COLO668 (cell line): ENCODE measurements at regions not wholly inside any gene's neighbourhood (a gene's known extent, or its start where the extent isn't known, plus 50 kb on each side); places are given as distances from the start of the nearest gene placed in this dataset.

Source experiments
- DNase-seq: peaks from one replicate; lab custom pipeline; 2025; ENCODE audit not compliant: unreplicated experiment; lab: John Stamatoyannopoulos, UW

DNA sequence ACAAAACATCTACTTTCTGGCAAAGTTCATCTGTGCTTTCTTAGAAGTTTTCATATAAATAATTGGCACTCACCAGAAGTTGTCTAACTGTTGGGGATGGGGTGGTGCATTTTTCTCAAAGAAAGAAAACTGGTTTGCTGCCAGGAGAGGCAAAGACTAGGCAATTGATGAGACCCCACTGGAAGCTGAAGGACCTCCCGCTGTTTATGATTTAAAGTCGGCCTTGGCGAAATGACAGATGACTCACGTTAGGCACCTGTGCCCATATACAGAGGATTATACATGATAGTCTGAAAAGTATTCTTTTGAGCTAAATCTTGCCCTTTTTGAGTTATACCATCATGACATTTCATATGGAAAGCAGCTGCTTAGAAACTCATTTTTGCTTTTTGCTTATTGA is 193.0 kb upstream of the ZFHX3 start:
- DNase-seq, result no peak

DNA sequence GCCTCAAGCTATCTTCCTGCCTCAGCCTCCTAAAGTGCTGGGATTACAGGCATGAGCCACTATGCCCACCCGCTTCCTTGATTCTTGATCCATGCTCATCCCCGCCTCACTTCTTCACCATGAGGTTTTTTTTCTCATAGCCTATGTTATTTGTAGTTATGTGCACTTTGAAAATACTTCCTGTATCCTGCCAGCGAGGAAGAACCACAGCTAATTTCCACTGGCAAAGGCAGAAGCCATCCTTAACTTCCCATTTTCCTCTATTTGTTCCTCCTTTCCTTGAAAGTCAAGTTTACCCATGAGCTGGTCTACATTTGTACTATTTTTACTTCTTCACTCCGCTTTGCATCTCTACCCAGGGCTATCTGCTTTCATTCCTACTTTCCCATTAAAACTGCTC is 189.7 kb upstream of the ZFHX3 start:
- no peak for DNase-seq

DNA sequence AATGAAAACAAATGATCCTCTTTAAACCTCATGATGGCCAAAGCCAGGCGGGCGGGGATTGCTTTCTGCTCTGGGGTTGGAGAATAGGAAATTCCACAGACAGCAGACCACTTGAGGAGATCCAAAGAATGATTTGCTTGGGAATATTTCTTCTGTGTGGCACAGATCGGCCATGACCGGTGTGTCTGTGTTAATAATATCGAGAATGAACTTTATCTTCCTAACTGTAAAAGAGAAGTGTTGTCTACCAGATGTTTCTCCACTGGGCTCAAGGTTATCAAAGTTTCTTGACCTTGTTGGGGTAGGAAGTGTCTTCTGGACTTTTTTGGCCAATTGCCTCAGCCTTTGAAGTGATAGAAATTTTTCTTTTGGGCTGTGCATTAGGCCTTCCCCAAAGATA is 186.6 kb upstream of the ZFHX3 start:
- DNase-seq, result no peak

DNA sequence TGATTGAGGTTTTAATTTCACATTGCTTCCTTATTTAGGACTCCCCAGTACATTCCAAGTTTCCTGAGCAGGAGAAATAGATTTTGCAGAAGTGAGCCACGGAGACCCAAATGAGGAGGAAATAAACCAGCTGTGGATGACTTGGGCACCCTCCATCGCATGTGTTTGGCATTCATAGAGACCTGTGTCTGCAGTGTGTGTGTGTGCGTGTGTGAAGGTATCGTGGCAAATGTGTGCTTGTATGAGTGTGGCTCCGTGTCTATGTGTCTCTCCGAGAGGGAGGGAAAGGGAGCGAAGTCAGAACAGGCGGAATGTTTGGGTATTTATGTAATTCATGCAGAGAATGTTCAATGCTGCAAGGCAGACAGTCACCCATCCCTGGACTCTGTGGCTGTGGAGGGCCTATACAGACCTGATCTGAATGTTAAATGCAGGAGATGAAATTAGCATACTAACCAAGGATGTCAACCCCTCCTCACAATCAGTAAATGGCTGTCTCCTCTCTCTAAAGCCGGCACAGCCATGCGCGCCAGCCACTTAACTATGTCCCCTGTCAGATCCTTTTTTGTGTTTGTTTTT is 186.0 kb upstream of the ZFHX3 start:
- no peak for DNase-seq

DNA sequence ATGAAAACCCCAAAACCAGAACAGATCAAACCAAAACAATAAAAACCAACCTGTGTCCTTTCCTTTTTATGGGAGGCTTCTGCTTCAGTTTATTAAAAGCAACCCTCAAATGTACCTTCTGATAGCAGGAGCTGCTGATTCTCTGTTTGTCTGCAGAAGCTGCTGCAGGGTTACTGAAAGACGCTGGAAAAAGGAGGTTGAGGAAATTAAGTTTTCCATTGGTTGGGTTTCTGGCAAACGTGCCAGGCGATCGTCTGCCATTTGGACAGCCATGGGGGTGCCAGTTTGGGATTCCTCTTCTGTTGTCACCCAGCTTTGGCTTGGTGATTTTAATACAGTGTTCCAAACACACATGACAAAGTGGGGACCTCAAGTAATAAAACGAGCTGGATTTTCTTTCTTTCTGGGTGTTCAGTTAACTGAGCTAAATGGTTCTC is 185.4 kb upstream of the ZFHX3 start:
- DNase-seq, result no peak

DNA sequence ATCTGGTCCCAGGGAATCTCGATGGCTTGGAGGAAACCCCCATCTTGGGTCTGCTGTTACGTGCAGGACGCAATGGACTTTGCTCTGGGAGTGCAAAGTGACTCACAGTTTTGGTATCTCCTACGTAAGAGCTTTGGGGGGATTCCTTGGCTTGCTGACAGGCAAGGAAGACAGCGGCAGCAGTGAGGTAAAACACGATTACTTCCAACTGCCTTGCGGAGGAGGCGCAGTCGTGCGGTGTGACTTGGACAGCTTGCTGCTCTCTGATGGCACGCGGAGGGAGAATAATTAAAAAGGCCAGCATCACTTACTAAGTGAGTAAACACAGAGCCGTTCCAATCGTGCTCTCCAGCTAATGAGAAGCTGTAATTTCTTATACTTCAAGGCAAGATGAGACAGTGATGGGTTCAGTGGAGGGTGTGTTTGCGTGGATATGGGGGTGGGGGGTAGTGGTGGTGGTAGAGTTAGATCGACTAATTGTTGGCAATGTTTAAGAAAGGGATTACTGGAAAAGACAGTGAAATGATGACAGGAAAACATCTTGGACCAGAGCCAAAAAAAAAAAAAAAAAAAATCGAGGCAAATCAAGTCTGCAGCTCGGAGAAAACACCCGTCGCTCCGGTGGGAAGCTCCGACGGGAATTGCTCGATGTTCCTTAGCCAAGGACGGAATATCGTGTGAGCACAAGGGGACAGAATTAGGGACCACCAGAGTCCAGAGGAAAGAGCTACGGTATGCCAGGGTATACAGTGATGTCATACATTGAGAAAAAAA is 184.8 kb upstream of the ZFHX3 start:
- no peak for DNase-seq

DNA sequence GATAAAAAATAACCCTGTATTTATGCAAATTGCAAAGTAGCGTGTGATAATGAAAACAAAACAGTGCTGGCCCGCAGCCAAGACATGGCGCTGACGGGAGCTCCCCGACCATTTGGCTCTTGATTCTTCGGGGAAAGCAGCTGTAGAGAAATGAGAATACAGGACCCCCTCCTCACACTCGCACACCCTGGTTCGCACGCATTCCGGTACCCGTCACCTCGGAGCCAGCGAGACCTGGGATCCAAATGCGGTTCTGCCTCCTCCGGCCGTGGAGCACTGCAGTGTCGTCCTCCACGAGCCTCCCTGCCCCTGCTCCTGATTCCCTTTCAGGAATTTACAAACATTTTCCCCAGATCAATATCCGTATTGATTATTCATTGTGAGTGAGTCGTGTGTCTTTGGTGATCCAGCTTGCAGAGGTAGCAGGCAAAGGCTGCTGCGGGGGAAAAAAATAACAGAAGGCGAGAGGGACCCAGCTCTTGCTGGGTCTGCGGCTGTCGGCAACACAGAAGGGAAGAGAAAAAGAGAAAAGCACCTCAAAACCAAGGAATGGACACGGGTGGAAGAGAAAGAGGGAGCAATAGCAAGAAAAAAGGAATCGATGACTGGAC is 184.1 kb upstream of the ZFHX3 start:
- no peak for DNase-seq

DNA sequence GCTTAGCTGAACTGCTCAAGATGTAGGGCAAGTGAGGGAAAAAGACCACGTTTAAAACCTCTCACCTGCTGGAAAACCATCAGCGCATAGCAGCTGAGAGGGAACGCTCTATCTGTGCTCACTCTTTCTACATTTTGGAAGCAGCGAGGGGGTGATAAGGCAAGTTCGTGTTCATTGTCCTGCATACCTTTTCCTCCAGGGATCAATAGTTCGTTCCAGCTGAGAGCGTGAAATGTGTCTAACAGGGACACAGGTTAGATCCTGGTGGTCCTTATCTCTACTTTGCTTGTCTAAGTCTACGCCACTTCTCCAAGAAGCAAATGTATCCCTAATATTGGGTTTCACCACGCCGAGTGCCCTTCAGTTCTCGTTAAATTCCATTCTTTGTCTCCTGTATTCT is 183.5 kb upstream of the ZFHX3 start:
- no peak for DNase-seq

DNA sequence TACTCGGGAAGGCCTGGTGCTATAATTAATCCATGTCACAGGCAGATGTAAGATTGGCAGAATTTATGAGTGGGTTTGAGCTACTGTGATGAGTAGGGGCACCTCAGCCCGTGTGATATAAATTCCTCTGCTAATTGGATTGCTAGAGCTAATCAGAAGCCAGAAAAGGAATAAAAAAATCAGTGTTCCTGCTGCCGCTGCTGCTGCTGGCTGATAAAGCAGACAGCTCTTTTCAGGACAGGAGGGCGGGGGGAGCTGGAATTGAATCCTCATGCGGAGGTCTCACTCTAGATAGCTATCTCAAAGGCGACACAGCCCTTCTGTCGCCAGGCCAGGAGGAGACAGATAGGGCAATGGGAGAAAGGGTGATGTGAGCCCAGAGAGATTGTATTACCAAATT is 182.7 kb upstream of the ZFHX3 start:
- no peak for DNase-seq

DNA sequence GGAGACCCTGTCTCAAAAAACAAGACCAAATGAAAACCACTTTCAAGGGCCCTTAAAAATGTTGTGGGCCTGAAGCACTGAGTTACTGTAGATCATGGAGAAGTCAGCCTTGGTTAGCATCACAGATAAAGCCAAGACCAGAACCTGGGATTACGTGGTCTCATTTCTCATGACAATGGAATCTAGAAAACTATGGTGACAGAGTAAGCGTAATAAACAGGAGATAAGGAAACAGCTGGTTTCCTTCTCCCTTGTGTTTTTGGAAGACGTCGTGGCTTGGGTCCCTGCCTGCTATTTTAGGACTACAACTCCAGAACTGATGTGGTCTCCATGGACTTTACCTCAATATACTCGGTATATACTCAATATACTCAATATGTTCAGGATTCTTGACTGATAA is 180.7 kb upstream of the ZFHX3 start:
- DNase-seq, result no peak

DNA sequence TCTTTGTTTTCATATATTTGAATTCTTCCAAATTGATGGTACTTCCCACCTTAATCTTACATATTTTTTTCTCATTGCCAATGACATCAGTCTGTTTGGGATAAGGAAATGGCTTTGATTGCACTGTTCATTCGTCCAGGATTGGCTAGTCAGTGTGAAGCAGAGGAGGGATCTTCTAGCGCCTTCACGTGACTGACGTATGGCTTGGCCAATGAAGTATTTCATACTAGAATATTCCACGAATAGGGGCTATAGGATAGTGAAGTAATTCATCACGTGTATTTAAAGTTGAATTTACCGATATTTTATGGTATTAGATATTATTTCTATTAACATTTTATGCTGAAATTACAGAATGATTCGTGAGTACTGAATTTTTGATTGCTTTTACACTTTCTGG is 178.7 kb upstream of the ZFHX3 start:
- DNase-seq, result no peak

DNA sequence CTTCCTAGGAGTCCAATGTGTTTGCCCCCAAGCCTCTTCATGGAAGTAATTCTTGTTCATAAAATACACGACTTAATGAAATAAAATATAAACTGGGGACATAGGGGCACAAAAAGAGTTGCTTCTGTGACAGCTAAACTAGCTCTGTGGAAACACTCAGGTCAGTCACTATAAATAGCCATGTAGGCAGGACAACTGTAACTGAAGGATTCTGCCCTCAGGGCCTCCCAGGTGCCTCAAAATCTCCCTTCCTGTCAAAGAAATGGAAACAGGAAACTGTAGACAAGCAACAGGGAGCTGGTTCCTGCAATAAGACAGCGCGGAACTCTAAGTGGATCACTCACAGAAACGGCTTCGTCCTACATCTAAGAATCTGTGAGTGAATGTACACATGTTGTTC is 178.1 kb upstream of the ZFHX3 start:
- no peak for DNase-seq

DNA sequence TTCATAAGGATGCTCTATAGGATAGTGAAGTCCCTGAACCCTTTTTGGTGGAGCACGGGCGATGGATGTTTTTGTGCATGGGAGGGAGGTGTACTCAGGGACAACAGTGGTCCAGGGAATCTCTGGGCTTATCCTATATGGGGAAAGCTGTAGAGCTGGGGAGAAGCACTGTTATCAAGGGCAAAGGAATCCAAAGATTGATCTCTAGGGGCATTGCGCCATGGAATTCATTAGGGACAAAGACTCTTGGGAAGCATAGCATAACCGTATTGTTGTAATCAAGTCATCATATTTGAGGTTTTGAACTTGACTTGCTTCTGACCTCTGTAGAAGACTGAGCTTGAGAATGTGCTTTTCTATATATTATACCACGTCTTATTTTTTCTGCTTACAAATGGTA is 172.9 kb upstream of the ZFHX3 start:
- DNase-seq, result no peak

DNA sequence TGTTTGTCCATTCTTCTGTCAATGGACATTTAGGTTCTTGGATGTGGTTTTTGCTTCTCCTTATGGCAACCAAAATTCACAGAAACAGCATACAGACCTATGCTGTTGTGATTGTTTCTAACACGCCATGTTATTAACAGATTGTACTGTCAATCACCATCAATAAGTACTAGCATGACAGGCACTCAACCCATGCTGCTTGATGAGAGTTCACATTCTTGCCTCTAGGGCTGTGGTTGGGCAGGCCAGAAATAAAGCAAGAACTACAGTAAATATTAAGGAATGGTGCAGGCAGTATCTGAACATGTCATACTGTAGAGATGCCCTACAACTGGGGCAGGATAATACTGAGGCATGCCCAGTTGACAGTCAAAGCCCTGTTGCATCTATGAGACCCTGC is 171.2 kb upstream of the ZFHX3 start:
- no peak for DNase-seq

DNA sequence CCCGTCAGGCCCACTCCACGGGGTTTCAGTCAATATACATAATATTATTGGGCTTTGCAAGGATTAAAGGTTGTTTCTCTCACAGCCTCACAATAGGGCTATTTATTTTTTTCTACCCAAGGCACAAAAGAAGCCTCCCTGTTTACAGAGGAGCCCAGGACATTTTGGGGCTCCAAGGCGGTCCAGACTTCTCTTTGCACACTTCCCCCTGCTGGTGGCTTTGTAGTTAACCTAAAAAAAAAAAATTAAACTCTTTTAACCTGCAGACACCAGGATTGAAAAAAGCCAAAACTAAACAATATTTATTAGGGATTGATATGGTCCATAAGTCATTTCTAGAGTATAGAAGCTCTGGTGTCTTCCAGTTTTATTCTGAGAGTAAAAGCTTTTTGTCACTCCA is 169.7 kb upstream of the ZFHX3 start:
- peak; percentile 74 for DNase-seq

DNA sequence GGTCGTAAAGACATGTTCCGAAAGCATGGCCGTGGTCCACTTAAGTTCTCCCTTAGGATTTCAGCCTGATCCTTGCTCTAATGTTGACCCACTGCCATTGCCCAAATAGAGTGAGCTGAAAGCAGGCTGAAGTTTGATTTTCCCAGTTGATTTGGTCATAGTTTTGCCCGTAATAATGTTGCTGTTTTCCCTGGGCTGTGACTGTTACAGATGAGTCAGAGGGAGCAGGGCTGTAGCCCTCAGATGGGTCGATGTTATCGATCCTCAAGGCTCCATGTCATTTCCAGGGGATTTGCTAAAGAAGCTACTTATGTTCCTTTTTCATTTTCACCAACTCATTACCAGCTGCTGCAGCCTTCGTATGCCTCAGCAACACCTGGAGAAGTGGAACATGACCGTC is 169.0 kb upstream of the ZFHX3 start:
- DNase-seq, result peak; percentile 46

DNA sequence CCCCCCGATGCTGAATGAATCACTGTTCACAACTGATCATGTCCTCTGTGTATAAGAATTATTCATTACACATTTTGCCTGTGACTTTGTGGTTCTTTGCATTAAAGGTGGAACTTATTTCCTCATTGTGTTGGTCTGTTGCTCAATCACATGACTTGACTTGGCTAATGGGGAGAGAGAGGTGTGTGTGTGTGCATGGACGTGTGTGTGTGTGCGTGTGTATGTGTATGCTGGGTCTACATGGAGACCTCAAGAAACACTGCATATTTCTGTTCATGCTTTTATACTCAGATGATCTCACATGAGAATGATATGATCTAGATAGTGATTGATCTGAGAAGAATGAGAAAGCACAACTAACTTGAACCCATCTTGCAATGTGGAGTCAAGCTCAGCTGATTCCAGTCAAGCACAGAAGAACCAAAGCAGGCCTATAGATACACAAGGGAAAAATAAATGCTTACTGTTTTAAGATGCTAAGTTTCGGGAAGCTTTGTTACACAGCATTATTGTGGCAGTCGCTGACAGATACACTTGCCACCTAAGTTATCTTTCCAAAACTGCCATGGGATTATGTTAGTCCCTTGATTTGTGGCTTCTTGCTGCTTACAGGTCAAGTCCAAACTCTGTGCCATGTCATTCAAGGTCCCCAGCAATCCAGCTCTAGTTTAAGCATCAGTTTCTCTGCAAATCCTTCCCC is 167.9 kb upstream of the ZFHX3 start:
- DNase-seq, result no peak

DNA sequence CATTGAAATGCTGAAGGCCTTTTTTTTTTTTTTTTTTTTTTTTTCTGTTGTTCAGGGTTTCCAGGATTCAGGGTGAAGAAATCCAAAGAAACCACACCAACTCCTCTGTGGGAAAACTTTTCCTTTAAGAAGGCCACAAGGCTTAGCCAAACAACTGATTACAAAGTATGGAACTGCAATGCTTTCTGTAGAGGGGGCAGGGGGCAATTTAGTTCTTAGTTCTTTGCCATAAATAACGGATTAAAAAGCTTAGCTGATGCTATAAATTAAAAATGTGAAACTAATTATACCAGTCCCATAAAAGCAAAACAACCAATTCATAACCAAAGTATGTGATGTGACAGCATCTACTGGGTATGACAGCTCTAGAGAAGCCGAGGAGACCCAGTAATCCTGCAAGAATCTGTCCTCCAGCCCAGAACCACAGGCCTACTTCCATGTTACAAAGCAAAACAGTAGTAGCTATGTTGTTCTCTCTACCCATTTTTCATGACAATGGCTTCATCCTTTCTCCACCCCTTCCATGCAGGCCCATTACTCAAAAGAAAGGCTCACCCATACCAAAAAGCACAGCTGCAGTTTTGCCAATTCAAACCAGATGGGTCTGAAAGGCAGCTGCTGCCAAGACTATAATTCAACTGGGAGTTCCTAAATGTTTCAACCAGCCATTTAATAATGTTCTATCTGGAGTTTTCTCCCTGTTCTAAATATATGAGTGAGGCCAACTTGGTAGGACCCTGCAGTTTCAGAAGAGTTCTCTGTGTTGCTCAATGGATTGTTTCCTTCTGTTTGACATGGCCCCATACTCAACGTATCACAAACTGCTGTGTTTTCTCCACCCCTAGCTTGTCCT is 167.1 kb upstream of the ZFHX3 start:
- DNase-seq, result no peak

DNA sequence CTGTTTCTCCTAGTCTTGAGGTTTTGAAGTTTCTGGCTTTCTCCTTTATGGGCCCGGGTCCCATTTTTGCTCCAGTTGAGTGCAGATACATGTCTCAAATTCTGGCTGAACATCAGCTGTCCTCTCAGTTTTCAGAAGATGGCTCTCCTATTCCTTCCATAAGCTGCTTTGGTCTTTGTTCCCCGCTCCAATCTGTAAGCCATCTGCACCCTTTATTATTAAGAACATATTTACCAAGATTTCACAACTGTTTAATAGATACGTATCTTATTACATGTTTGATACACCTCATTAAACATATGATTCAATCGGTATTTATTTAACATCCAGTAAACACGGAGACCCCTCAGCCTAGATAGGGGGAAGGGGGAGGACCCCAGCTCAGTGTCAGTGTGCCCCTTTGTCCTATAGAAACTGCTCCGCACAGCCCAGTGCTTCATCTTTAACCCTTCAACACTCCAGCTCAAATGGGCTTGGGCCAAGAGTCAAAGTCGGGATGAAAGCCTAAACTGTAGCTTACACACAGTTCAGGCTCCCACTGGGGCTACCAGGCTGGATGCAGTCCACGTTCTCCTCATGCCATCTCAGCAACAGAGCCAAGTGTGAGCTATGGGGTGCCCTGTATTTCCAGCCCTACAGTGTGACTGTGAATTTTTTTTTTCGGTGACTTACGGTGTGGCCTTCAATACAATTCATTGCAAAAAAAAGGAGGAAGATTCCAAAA is 166.0 kb upstream of the ZFHX3 start:
- peak; percentile 42 for DNase-seq

DNA sequence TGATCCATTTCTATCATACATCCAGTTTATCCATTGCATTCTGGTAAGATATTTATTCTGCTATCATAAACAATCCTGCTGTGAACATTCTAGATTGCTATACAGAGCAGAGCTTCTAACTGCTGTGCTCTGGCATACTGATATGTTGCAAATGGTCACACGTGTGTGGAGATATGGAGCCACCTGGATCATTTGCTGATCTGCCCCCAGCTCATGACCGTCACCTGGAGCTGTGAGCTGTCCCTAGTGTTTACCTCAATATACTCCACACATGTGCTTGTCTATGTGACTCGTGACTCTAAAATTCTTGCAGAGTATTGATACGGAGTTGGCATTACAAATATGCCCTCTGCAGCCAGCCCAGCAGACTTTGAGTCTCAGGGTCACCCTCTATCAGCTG is 164.5 kb upstream of the ZFHX3 start:
- DNase-seq, result no peak
